ENCODE measurements at regions not wholly inside any gene's neighbourhood (a gene's known extent, or its start where the extent isn't known, plus 50 kb on each side); places are given as distances from the start of the nearest gene placed in this dataset.

GRCh38 chr6:103231181-103231580 lies 1628.5 kb downstream of the HACE1 start (continued):
- no peak for TF ChIP-seq MAX (IDR thresholded peaks at IDR 0.05)
- no peak for TF ChIP-seq CTCF (IDR thresholded peaks at IDR 0.05; ENCODE audit: control extremely low read depth in 1 of 3, insufficient read depth in 1 of 3, low read depth in 1 of 3, low read length in 3 of 3)
- no peak for TF ChIP-seq USF2 (IDR thresholded peaks at IDR 0.05; ENCODE audit: low read length)
- TF ChIP-seq YY1 (IDR thresholded peaks at IDR 0.05; ENCODE audit: low read depth, low read length): no peak
- TF ChIP-seq E2F6 (IDR thresholded peaks at IDR 0.05): no peak
- no peak for TF ChIP-seq SUZ12 (IDR thresholded peaks at IDR 0.05; ENCODE audit: low read length)

All from H1 (cell line).